Body of pancreas (tissue), 4 donors: ENCODE measurements at regions not wholly inside any gene's neighbourhood (a gene's known extent, or its start where the extent isn't known, plus 50 kb on each side); places are given as distances from the start of the nearest gene placed in this dataset.

Experiments
- CTCF ChIP-seq, 7 experiments: fragments of 450-650 bp in 4 of 7; fragments of 200-600 bp in 3 of 7; sonication (generic) in 3 of 7; IDR thresholded peaks; one replicate each; pipeline ENCODE4 v1.5.1; 2016 to 2019; ENCODE audit warnings: antibody characterized with exemption in 7 of 7
- POLR2A ChIP-seq, 3 donors: fragments of 450-650 bp; IDR thresholded peaks; one replicate each; pipeline ENCODE4 v1.6.1; 2016; ENCODE audit warnings: antibody characterized with exemption in 3 of 3, mild to moderate bottlenecking in 2 of 3

GRCh38 chr6:80425089-80425823, 318.8 kb downstream of the BCKDHB start:
- TF ChIP-seq CTCF (IDR thresholded peaks at IDR 0.05) (no peak), POLR2A (IDR thresholded peaks at IDR 0.05) (no peak)
